Hepatocyte (in vitro differentiated cells): ENCODE measurements at regions not wholly inside any gene's neighbourhood (a gene's known extent, or its start where the extent isn't known, plus 50 kb on each side); places are given as distances from the start of the nearest gene placed in this dataset.
"Not testable (repeated sequence)": the region's sequence is repeated elsewhere in the genome, so short reads cannot be mapped to it uniquely, and the experiment has no call there.

Experiments
- DNase-seq: peaks from one replicate; pipeline ENCODE4 v3.0.0-alpha.2; 2016; ENCODE audit warnings: low spot score
- H2AFZ ChIP-seq: fragments of 200-600 bp; sonication (generic); 2 replicates; pipeline ENCODE4 v1.6.0; 2016; ENCODE audit warnings: antibody characterized with exemption, mild to moderate bottlenecking
- H3K27ac ChIP-seq: fragments of 200-600 bp; sonication (generic); 2 replicates; pipeline ENCODE4 v1.5.1; 2016; ENCODE audit warnings: mild to moderate bottlenecking
- H3K27me3 ChIP-seq: fragments of 200-600 bp; sonication (generic); 2 replicates; pipeline ENCODE4 v1.6.1; 2016
- H3K36me3 ChIP-seq: fragments of 200-600 bp; sonication (generic); replicated peaks from 2 replicates; pipeline ENCODE4 v1.5.1; 2016; ENCODE audit warnings: low read depth; ENCODE audit not compliant: insufficient read depth
- H3K4me1 ChIP-seq: fragments of 200-600 bp; sonication (generic); 2 replicates; pipeline ENCODE4 v1.5.1; 2016; ENCODE audit warnings: mild to moderate bottlenecking, moderate library complexity; ENCODE audit not compliant: insufficient read depth
- H3K4me2 ChIP-seq: fragments of 200-600 bp; sonication (generic); 2 replicates; pipeline ENCODE4 v1.6.0; 2016
- H3K4me3 ChIP-seq: fragments of 200-600 bp; sonication (generic); 2 replicates; pipeline ENCODE4 v1.5.1; 2016; ENCODE audit warnings: mild to moderate bottlenecking
- H3K79me2 ChIP-seq: fragments of 200-600 bp; sonication (generic); 2 replicates; pipeline ENCODE4 v1.6.0; 2017; ENCODE audit warnings: mild to moderate bottlenecking
- H3K9me2 ChIP-seq: fragments of 200-600 bp; sonication (generic); replicated peaks from 2 replicates; pipeline ENCODE4 v1.6.0; 2017; ENCODE audit warnings: mild to moderate bottlenecking; ENCODE audit not compliant: insufficient read depth
- H3K9me3 ChIP-seq: fragments of 200-600 bp; sonication (generic); 2 replicates; pipeline ENCODE4 v1.5.1; 2016; ENCODE audit warnings: low read depth, mild to moderate bottlenecking
- H4K20me1 ChIP-seq: fragments of 200-600 bp; sonication (generic); 2 replicates; pipeline ENCODE4 v1.6.0; 2016; ENCODE audit warnings: mild to moderate bottlenecking; ENCODE audit not compliant: insufficient read depth, poor library complexity, severe bottlenecking
- EZH2 ChIP-seq: fragments of 200-600 bp; sonication (generic); IDR thresholded peaks from 2 replicates; pipeline ENCODE4 v1.6.1; 2016; ENCODE audit warnings: antibody characterized with exemption, mild to moderate bottlenecking, borderline replicate concordance
- EZH2phosphoT487 ChIP-seq: fragments of 200-600 bp; sonication (generic); IDR thresholded peaks from one replicate; pipeline ENCODE4 v1.6.1; 2018; ENCODE audit warnings: antibody characterized with exemption, mild to moderate bottlenecking, low read depth, moderate library complexity; ENCODE audit not compliant: unreplicated experiment, severe bottlenecking
- WGBS: methylation state at CpG from one replicate; pipeline ENCODE4 v1.1.6; 2016; ENCODE audit warnings: low lambda C conversion rate; ENCODE audit errors: missing lambda C conversion rate; 5-methylcytosine and 5-hydroxymethylcytosine counted together
- TF ChIP-seq, protein P1 (sequence below): fragments of 200-600 bp; sonication (generic); IDR thresholded peaks from 2 replicates; pipeline ENCODE4 v1.5.1; 2016; ENCODE audit warnings: antibody characterized with exemption, mild to moderate bottlenecking; ENCODE audit not compliant: poor library complexity

DNA sequence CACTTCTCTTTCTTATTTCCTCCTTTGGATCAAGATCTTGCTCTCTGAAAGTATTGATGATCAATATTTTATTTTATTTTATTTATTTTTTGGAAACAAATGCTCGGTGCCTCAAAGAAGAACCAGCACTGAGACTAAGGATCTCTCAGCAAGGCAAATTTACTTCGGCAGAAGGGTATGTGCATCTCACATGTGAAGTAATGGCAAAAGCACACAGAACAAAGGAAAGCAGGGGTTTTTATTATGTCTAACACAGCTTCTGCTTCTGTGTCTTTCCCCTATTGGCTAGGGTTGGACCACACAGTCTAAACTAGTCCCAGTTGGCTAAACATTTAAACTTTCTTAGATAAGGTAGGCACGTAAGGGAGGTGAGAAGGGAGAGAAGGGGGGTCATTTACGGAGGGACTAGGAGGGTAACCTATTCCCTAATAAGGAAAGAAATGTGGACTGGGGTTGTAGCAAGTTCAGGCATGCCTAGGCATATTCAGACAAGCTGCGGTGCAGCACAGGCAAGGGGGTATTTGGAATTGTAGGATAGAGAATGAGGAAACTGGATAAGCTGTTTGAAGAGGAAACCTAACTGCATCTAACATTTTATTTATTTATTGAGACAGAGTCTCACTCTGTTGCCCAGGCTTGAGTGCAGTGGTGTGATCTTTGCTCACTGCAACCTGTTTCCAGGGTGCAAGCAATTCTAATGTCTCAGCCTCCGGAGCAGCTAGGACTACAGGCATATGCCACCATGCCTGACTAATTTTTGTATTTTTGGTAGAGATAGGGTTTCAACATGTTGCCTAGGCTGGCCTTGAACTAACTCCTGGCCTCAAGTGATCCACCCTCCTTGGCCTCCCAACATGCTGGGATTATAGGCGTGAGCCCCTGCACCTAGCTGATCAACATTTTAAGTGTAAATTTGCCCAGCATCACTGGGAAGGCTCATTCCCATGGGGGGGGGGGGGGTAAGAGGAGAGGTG, 90.0 kb upstream of the EIF5 start:
- no peaks in the 10 kb centered on the region for H3K79me2 ChIP-seq
- peaks cover 28% of the 10 kb centered on the region for H3K4me1 ChIP-seq
- no peaks in the 10 kb centered on the region for H3K9me3 ChIP-seq
- H4K20me1 ChIP-seq, result no peaks in the 10 kb centered on the region
- H3K27ac ChIP-seq, result peak overlapping the region; percentile 84
- H3K27me3 ChIP-seq, result no peaks in the 10 kb centered on the region
- no peak overlapping the region for H2AFZ ChIP-seq
- H3K4me2 ChIP-seq, result no peak overlapping the region
- DNase-seq, result peak; percentile 65
- H3K9me2 ChIP-seq, result no peaks in the 10 kb centered on the region
- no peak overlapping the region for H3K4me3 ChIP-seq
- TF ChIP-seq EZH2, result no peak
- TF ChIP-seq EZH2phosphoT487, result no peak
- TF ChIP-seq, protein P1, sequence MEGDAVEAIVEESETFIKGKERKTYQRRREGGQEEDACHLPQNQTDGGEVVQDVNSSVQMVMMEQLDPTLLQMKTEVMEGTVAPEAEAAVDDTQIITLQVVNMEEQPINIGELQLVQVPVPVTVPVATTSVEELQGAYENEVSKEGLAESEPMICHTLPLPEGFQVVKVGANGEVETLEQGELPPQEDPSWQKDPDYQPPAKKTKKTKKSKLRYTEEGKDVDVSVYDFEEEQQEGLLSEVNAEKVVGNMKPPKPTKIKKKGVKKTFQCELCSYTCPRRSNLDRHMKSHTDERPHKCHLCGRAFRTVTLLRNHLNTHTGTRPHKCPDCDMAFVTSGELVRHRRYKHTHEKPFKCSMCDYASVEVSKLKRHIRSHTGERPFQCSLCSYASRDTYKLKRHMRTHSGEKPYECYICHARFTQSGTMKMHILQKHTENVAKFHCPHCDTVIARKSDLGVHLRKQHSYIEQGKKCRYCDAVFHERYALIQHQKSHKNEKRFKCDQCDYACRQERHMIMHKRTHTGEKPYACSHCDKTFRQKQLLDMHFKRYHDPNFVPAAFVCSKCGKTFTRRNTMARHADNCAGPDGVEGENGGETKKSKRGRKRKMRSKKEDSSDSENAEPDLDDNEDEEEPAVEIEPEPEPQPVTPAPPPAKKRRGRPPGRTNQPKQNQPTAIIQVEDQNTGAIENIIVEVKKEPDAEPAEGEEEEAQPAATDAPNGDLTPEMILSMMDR, result no peak
- no peaks in the 10 kb centered on the region for H3K36me3 ChIP-seq
- WGBS, result 50% methylated on average over 7 of the region's 7 CpGs

DNA sequence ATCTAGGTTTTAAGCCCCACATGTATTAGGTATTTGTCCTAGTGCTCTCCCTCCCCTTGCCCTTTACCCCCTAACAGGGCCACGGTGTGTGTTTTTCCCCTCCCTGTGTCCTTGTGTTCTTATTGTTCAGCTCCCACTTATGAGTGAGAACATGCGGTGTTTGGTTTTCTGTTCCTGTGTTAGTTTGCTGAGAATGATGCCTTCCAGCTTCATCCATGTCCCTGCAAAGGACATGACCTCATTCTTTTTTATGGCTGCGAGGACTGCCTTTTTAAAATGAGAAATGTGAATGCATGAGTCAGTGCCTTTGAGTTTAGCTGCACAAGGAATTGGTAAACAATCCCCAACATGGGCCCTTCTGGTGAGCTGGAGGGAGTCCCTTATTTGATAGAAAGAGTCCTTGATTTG, 88.4 kb upstream of the EIF5 start:
- not testable (repeated sequence) for H3K27me3 ChIP-seq, H3K36me3 ChIP-seq, H3K4me2 ChIP-seq, H3K9me3 ChIP-seq, H3K79me2 ChIP-seq, H3K9me2 ChIP-seq, H3K4me3 ChIP-seq, H4K20me1 ChIP-seq
- DNase-seq, result peak; percentile 69
- WGBS, result 16% methylated on average over 3 of the region's 3 CpGs
- peak overlapping the region; percentile 19 for H2AFZ ChIP-seq
- H3K27ac ChIP-seq, result peak overlapping the region; percentile 84
- H3K4me1 ChIP-seq, result peaks cover 28% of the 10 kb centered on the region

DNA sequence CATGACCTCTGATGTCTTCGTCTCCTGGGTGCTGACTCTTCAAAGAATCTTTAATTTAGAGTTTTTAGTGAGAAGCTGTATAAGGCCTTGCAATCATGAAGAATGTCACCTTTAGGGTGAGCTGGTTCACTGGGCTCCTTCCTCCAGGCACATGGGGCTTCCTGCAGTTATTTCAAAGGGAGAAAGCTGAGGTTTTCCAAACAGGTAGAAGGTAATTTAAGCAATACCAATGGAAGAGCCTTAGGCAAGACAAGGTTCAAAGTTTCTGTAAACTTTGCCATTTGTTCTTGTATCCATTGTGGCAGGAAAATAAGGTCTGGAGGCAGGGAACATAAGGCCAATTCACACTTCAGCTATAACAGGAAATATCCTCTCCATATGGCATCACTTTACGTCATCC, 88.0 kb upstream of the EIF5 start:
- Histone ChIP-seq H3K4me2 (no peak overlapping the region), H3K79me2 (no peaks in the 10 kb centered on the region), H3K9me2 (no peaks in the 10 kb centered on the region), H2AFZ (peak overlapping the region; percentile 19), H3K9me3 (no peaks in the 10 kb centered on the region), H3K27ac (peak overlapping the region; percentile 84), H3K4me1 (peaks cover 28% of the 10 kb centered on the region), H4K20me1 (no peaks in the 10 kb centered on the region), H3K4me3 (no peak overlapping the region), H3K27me3 (no peaks in the 10 kb centered on the region), H3K36me3 (no peaks in the 10 kb centered on the region)
- no peak for TF ChIP-seq EZH2phosphoT487
- TF ChIP-seq EZH2, result no peak
- TF ChIP-seq, protein P1, result no peak
- DNase-seq, result no peak
- WGBS, result 35% methylated on average over 2 of the region's 2 CpGs

DNA sequence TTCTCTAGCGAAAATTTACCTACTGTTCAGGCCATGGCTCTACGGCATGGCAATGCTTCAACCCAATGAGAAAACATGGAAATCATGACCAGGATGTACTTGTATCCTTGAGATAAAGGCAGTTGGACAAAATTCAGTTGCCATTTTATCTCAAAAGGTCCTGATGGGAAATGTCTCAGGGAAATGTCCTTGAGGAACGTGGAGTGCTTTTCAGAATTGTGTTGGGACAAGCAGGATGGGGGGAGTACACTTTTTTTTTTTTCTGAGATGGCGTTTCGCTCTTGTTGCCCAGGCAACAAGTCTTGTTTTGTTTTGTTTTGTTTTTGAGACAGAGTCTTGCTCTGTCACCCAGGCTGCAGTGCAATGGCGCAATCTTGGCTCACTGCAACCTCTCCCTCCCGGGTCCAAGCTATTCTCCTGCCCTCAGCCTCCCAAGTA, 86.8 kb upstream of the EIF5 start:
- H2AFZ ChIP-seq, result no peak overlapping the region
- H4K20me1 ChIP-seq, result no peaks in the 10 kb centered on the region
- H3K4me2 ChIP-seq, result no peak overlapping the region
- H3K9me2 ChIP-seq, result no peaks in the 10 kb centered on the region
- no peaks in the 10 kb centered on the region for H3K36me3 ChIP-seq
- WGBS, result 97% methylated on average over 7 of the region's 7 CpGs
- TF ChIP-seq EZH2phosphoT487 (no peak), EZH2 (no peak)
- TF ChIP-seq, protein P1, result no peak
- H3K4me1 ChIP-seq, result peaks cover 27% of the 10 kb centered on the region
- DNase-seq, result no peak
- H3K27me3 ChIP-seq, result no peaks in the 10 kb centered on the region
- peak overlapping the region; percentile 84 for H3K27ac ChIP-seq
- H3K4me3 ChIP-seq, result no peak overlapping the region
- no peaks in the 10 kb centered on the region for H3K9me3 ChIP-seq
- H3K79me2 ChIP-seq, result no peaks in the 10 kb centered on the region
